Testis (tissue), 2 donors: ENCODE measurements at regions not wholly inside any gene's neighbourhood (a gene's known extent, or its start where the extent isn't known, plus 50 kb on each side); places are given as distances from the start of the nearest gene placed in this dataset.

Experiments
- POLR2A ChIP-seq: fragments of 450-650 bp; IDR thresholded peaks from one replicate; pipeline ENCODE4 v1.6.1; 2017; ENCODE audit warnings: antibody characterized with exemption, mild to moderate bottlenecking, moderate library complexity
- TF ChIP-seq, protein P1 (sequence below), 3 experiments: fragments of 450-650 bp in 2 of 3; fragments of 200-600 bp in 1 of 3; sonication (generic) in 1 of 3; IDR thresholded peaks; one replicate each; pipeline ENCODE4 v1.5.1; 2016 to 2019; ENCODE audit warnings: antibody characterized with exemption in 3 of 3, mild to moderate bottlenecking in 2 of 3, moderate library complexity in 1 of 3

DNA sequence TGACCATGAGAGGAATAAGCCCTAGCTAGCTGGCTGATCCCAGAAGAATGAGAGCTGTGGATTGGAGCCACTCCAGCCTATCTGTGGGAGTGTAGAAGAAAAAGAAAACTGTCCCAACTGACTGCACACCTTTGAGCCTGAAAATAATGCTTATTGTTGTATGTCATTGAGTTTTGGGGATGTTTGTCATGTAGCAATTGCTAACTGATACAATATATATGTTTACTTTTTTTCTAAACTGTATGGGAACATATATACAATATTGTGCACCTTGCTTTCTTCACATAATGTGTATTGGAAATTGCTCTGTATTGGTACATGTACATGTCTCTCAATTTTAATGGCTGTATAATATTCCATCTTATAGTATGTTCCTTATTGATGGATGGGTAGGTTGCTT, 124.0 kb upstream of the NLRP1 start:
- TF ChIP-seq, protein P1, sequence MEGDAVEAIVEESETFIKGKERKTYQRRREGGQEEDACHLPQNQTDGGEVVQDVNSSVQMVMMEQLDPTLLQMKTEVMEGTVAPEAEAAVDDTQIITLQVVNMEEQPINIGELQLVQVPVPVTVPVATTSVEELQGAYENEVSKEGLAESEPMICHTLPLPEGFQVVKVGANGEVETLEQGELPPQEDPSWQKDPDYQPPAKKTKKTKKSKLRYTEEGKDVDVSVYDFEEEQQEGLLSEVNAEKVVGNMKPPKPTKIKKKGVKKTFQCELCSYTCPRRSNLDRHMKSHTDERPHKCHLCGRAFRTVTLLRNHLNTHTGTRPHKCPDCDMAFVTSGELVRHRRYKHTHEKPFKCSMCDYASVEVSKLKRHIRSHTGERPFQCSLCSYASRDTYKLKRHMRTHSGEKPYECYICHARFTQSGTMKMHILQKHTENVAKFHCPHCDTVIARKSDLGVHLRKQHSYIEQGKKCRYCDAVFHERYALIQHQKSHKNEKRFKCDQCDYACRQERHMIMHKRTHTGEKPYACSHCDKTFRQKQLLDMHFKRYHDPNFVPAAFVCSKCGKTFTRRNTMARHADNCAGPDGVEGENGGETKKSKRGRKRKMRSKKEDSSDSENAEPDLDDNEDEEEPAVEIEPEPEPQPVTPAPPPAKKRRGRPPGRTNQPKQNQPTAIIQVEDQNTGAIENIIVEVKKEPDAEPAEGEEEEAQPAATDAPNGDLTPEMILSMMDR (IDR thresholded peaks at IDR 0.05) = no peak
- TF ChIP-seq POLR2A = no peak
